ENCODE measurements at regions not wholly inside any gene's neighbourhood (a gene's known extent, or its start where the extent isn't known, plus 50 kb on each side); places are given as distances from the start of the nearest gene placed in this dataset.

GRCh38 chr20:4449957-4450715 lies 201.0 kb upstream of the ADRA1D start:
- TF ChIP-seq CTCF (IDR thresholded peaks at IDR 0.05) (peak in 2 of 4 experiments; percentile 6 to 16), POLR2A (IDR thresholded peaks at IDR 0.05) (no peak)

Data from uterus (tissue), 2 donors.